GM19324 (cell line): ENCODE measurements at regions not wholly inside any gene's neighbourhood (a gene's known extent, or its start where the extent isn't known, plus 50 kb on each side); places are given as distances from the start of the nearest gene placed in this dataset.
"Not testable (repeated sequence)": the region's sequence is repeated elsewhere in the genome, so short reads cannot be mapped to it uniquely, and the experiment has no call there.

ENCODE experiments used
- ATAC-seq: cut with Tn5 transposase; IDR thresholded peaks from one replicate; pipeline ENCODE4 v1.9.1; 2021; ENCODE audit warnings: mild to moderate bottlenecking, moderate library complexity; ENCODE audit not compliant: unreplicated experiment, low FRiP score

- ATAC-seq, result no peak
Observed at GRCh38 chr6:84582997-84583396, 181.4 kb downstream of the TBX18 start.

GRCh38 chr6:84581494-84582259, 182.7 kb downstream of the TBX18 start:
- no peak for ATAC-seq

GRCh38 chr6:84579404-84579803, 185.0 kb downstream of the TBX18 start:
- no peak for ATAC-seq

GRCh38 chr6:84576029-84576428, 188.4 kb downstream of the TBX18 start:
- ATAC-seq, result no peak

- peak; percentile 61 for ATAC-seq
Observed at GRCh38 chr6:84575264-84575663, 189.1 kb downstream of the TBX18 start.

GRCh38 chr6:84569882-84570281, 194.5 kb downstream of the TBX18 start:
- no peak for ATAC-seq

- ATAC-seq, result no peak
Observed at GRCh38 chr6:84568971-84569370, 195.4 kb downstream of the TBX18 start.

- not testable (repeated sequence) for ATAC-seq
Observed at GRCh38 chr6:84565718-84566117, 198.7 kb downstream of the TBX18 start.

- no peak for ATAC-seq
Observed at GRCh38 chr6:84560436-84561390, 203.7 kb downstream of the TBX18 start.

- ATAC-seq, result no peak
Observed at GRCh38 chr6:84556541-84557335, 207.7 kb downstream of the TBX18 start.

GRCh38 chr6:84554706-84555105, 209.7 kb downstream of the TBX18 start:
- no peak for ATAC-seq

- ATAC-seq, result no peak
Observed at GRCh38 chr6:84554074-84554473, 210.3 kb downstream of the TBX18 start.

GRCh38 chr6:84553527-84553926, 210.9 kb downstream of the TBX18 start:
- no peak for ATAC-seq

- ATAC-seq, result no peak
Observed at GRCh38 chr6:84551797-84552196, 212.6 kb downstream of the TBX18 start.

GRCh38 chr6:84549917-84550316, 214.5 kb downstream of the TBX18 start:
- no peak for ATAC-seq

- no peak for ATAC-seq
Observed at GRCh38 chr6:84547341-84547801, 217.0 kb downstream of the TBX18 start.

GRCh38 chr6:84546427-84546914, 217.9 kb downstream of the TBX18 start:
- ATAC-seq, result no peak

GRCh38 chr6:84539122-84539856, 225.1 kb downstream of the TBX18 start:
- ATAC-seq, result no peak

GRCh38 chr6:84536885-84537638, 227.3 kb downstream of the TBX18 start:
- ATAC-seq, result no peak
